Tibial nerve (tissue), 4 donors: ENCODE measurements at regions not wholly inside any gene's neighbourhood (a gene's known extent, or its start where the extent isn't known, plus 50 kb on each side); places are given as distances from the start of the nearest gene placed in this dataset.

Source experiments
- CTCF ChIP-seq, 5 experiments: fragments of 200-600 bp in 3 of 5; fragments of 450-650 bp in 2 of 5; sonication (generic) in 3 of 5; IDR thresholded peaks; one replicate each; pipeline ENCODE4 v1.5.1; 2016 to 2019; ENCODE audit warnings: antibody characterized with exemption in 5 of 5, mild to moderate bottlenecking in 3 of 5, moderate library complexity in 2 of 5
- EP300 ChIP-seq, 2 donors: sonication (generic); formaldehyde crosslinking; IDR thresholded peaks; one replicate each; pipeline ENCODE4 v1.6.1; 2017; ENCODE audit warnings: antibody characterized with exemption in 2 of 2, mild to moderate bottlenecking in 1 of 2
- POLR2A ChIP-seq, 2 donors: fragments of 450-650 bp; IDR thresholded peaks; one replicate each; pipeline ENCODE4 v1.6.1; 2017; ENCODE audit warnings: antibody characterized with exemption in 2 of 2, mild to moderate bottlenecking in 2 of 2, moderate library complexity in 2 of 2

DNA sequence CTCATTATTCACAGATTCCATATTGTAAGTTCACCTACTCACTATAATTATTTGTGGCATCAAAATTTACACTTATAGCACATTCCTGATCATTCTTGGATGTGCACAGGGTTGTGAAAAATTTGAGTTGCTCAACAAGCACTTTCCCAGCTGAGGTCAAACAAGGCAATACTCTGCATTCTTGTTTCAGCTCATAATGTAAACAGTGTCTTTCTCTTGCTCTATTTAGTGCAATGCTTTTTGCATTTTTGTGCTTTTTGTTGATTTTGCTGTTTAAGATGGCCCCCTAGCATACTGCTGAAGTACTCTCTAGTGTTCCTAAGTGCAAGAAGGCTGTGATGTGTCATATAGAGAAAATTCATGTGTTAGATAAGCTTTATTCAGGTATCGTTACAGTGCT, 66.7 kb upstream of the TNIK start:
- TF ChIP-seq CTCF (IDR thresholded peaks at IDR 0.05) (no peak), POLR2A (IDR thresholded peaks at IDR 0.05) (no peak), EP300 (IDR thresholded peaks at IDR 0.05) (no peak)
